Peyer's patch (tissue), 4 donors: ENCODE measurements at regions not wholly inside any gene's neighbourhood (a gene's known extent, or its start where the extent isn't known, plus 50 kb on each side); places are given as distances from the start of the nearest gene placed in this dataset.

Source experiments
- POLR2A ChIP-seq, 2 donors: fragments of 450-650 bp; IDR thresholded peaks; one replicate each; pipeline ENCODE4 v1.5.1; 2017; ENCODE audit warnings: antibody characterized with exemption in 2 of 2, mild to moderate bottlenecking in 2 of 2, moderate library complexity in 2 of 2
- TF ChIP-seq, protein P1 (sequence below), 6 experiments: fragments of 450-650 bp in 4 of 6; fragments of 200-600 bp in 2 of 6; sonication (generic) in 1 of 6; IDR thresholded peaks; one replicate each; pipeline ENCODE4 v1.5.1; 2017 to 2019; ENCODE audit warnings: antibody characterized with exemption in 6 of 6, mild to moderate bottlenecking in 3 of 6, moderate library complexity in 1 of 6

DNA sequence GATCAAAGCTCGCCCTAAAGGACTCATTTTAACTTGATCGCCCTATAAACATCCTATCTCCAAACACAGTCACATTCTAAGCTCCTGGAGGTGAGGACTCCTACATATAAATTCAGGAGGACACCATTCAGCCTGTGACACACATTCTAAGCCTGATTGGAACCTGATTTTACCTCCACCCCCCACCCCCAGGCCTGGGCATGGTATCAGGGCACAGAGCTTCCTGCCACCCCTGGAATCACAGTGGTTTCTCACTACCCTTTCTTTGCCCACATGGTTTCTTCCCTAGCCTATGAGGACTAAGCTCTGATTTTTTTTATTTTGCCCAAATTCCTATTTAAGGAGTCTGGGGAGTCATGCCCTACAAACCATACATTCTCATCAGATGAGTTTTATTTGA lies 428.1 kb upstream of the ID2 start:
- TF ChIP-seq, protein P1, sequence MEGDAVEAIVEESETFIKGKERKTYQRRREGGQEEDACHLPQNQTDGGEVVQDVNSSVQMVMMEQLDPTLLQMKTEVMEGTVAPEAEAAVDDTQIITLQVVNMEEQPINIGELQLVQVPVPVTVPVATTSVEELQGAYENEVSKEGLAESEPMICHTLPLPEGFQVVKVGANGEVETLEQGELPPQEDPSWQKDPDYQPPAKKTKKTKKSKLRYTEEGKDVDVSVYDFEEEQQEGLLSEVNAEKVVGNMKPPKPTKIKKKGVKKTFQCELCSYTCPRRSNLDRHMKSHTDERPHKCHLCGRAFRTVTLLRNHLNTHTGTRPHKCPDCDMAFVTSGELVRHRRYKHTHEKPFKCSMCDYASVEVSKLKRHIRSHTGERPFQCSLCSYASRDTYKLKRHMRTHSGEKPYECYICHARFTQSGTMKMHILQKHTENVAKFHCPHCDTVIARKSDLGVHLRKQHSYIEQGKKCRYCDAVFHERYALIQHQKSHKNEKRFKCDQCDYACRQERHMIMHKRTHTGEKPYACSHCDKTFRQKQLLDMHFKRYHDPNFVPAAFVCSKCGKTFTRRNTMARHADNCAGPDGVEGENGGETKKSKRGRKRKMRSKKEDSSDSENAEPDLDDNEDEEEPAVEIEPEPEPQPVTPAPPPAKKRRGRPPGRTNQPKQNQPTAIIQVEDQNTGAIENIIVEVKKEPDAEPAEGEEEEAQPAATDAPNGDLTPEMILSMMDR (IDR thresholded peaks at IDR 0.05): no peak
- no peak for TF ChIP-seq POLR2A (IDR thresholded peaks at IDR 0.05)
